Hepatocyte (in vitro differentiated cells): ENCODE measurements at regions not wholly inside any gene's neighbourhood (a gene's known extent, or its start where the extent isn't known, plus 50 kb on each side); places are given as distances from the start of the nearest gene placed in this dataset.

Experiments
- CTCF ChIP-seq: fragments of 200-600 bp; sonication (generic); IDR thresholded peaks from 2 replicates; pipeline ENCODE4 v1.5.1; 2016; ENCODE audit warnings: antibody characterized with exemption, mild to moderate bottlenecking; ENCODE audit not compliant: poor library complexity
- EZH2 ChIP-seq: fragments of 200-600 bp; sonication (generic); IDR thresholded peaks from 2 replicates; pipeline ENCODE4 v1.6.1; 2016; ENCODE audit warnings: antibody characterized with exemption, mild to moderate bottlenecking, borderline replicate concordance
- EZH2phosphoT487 ChIP-seq: fragments of 200-600 bp; sonication (generic); IDR thresholded peaks from one replicate; pipeline ENCODE4 v1.6.1; 2018; ENCODE audit warnings: antibody characterized with exemption, mild to moderate bottlenecking, low read depth, moderate library complexity; ENCODE audit not compliant: unreplicated experiment, severe bottlenecking

- TF ChIP-seq CTCF = no peak
- TF ChIP-seq EZH2phosphoT487 = no peak
- no peak for TF ChIP-seq EZH2
Measured at GRCh38 chr10:83140811-83141210, 998.5 kb upstream of the GHITM start.
